GM18519 (cell line): ENCODE measurements at regions not wholly inside any gene's neighbourhood (a gene's known extent, or its start where the extent isn't known, plus 50 kb on each side); places are given as distances from the start of the nearest gene placed in this dataset.
"Not testable (repeated sequence)": the region's sequence is repeated elsewhere in the genome, so short reads cannot be mapped to it uniquely, and the experiment has no call there.

Source experiments
- ATAC-seq: cut with Tn5 transposase; IDR thresholded peaks from one replicate; pipeline ENCODE4 v1.9.1; 2021; ENCODE audit warnings: mild to moderate bottlenecking, moderate library complexity; ENCODE audit not compliant: unreplicated experiment, low FRiP score

- ATAC-seq = no peak
These were observed 522.6 kb upstream of the SALL3 start for GRCh38 chr18:78457011-78457410.

- no peak for ATAC-seq
These were observed 521.9 kb upstream of the SALL3 start for GRCh38 chr18:78457731-78458130.

GRCh38 chr18:78458356-78458755 lies 521.3 kb upstream of the SALL3 start:
- ATAC-seq = no peak

GRCh38 chr18:78459668-78460067 lies 520.0 kb upstream of the SALL3 start:
- ATAC-seq = no peak

- no peak for ATAC-seq
These were observed 519.1 kb upstream of the SALL3 start for GRCh38 chr18:78460558-78460957.

- no peak for ATAC-seq
These were observed 506.1 kb upstream of the SALL3 start for GRCh38 chr18:78473563-78473962.

- no peak for ATAC-seq
These were observed 501.8 kb upstream of the SALL3 start for GRCh38 chr18:78477840-78478239.

GRCh38 chr18:78479443-78479842 lies 500.2 kb upstream of the SALL3 start:
- no peak for ATAC-seq

- ATAC-seq = no peak
These were observed 499.2 kb upstream of the SALL3 start for GRCh38 chr18:78480262-78481054.

- ATAC-seq = no peak
These were observed 497.2 kb upstream of the SALL3 start for GRCh38 chr18:78482378-78482777.

- ATAC-seq = no peak
These were observed 492.0 kb upstream of the SALL3 start for GRCh38 chr18:78487649-78488048.

GRCh38 chr18:78492064-78492812 lies 487.4 kb upstream of the SALL3 start:
- ATAC-seq = no peak

- ATAC-seq = no peak
These were observed 486.7 kb upstream of the SALL3 start for GRCh38 chr18:78492813-78493371.

GRCh38 chr18:78493490-78493889 lies 486.1 kb upstream of the SALL3 start:
- ATAC-seq = not testable (repeated sequence)

- no peak for ATAC-seq
These were observed 485.2 kb upstream of the SALL3 start for GRCh38 chr18:78494204-78495085.

GRCh38 chr18:78495550-78495949 lies 484.1 kb upstream of the SALL3 start:
- no peak for ATAC-seq

GRCh38 chr18:78496079-78496478 lies 483.5 kb upstream of the SALL3 start:
- no peak for ATAC-seq

- ATAC-seq = no peak
These were observed 482.0 kb upstream of the SALL3 start for GRCh38 chr18:78497641-78498040.

- ATAC-seq = no peak
These were observed 480.0 kb upstream of the SALL3 start for GRCh38 chr18:78499586-78499985.

- ATAC-seq = no peak
These were observed 478.4 kb upstream of the SALL3 start for GRCh38 chr18:78501251-78501650.

GRCh38 chr18:78503129-78503528 lies 476.5 kb upstream of the SALL3 start:
- ATAC-seq = no peak
